B cell (primary cell): ENCODE measurements at regions not wholly inside any gene's neighbourhood (a gene's known extent, or its start where the extent isn't known, plus 50 kb on each side); places are given as distances from the start of the nearest gene placed in this dataset.

ENCODE experiments used
- ATAC-seq: fragments of 200-7000 bp; cut with Tn5 transposase; one replicate; pipeline ENCODE4 v1.10.0; 2021; ENCODE audit warnings: low read depth, mild to moderate bottlenecking, moderate number of reproducible peaks, moderate library complexity
- CTCF ChIA-PET: fragments of 350-600 bp; sonication (Branson Sonifier 250); formaldehyde crosslinking; loops from one replicate; lab custom pipeline; 2021; ENCODE audit warnings: antibody characterized with exemption, inconsistent platforms; lab: Charles Lee
- POLR2A ChIA-PET: fragments of 350-600 bp; sonication (Branson Sonifier 250); formaldehyde crosslinking; loops from one replicate; lab custom pipeline; 2021; ENCODE audit warnings: antibody characterized with exemption; lab: Charles Lee
- DNase-seq: peaks from one replicate; pipeline ENCODE4 v3.0.0; 2013
- H2AFZ ChIP-seq: 2 replicates; pipeline ENCODE4 v1.6.1; 2012; ENCODE audit warnings: mild to moderate bottlenecking, low read depth, low read length; ENCODE audit not compliant: insufficient read depth, poor library complexity, severe bottlenecking
- H3K27ac ChIP-seq, 2 donors: 1 replicate in 1 of 2; 2 replicates in 1 of 2; pipeline ENCODE4 v1.5.1; 2012 to 2013; ENCODE audit warnings: low read length in 2 of 2, mild to moderate bottlenecking in 2 of 2, moderate library complexity in 1 of 2
- H3K27me3 ChIP-seq, 4 experiments: fragments of 200-600 bp in 1 of 4; sonication (generic) in 1 of 4; replicated peaks in 1 of 4; 1 replicate in 2 of 4; 2 replicates in 2 of 4; pipeline versions ENCODE4 v1.6.1 to v1.7.0; 2013 to 2016; ENCODE audit warnings: low read length in 3 of 4, mild to moderate bottlenecking in 2 of 4, mixed read lengths in 1 of 4, moderate library complexity in 1 of 4; ENCODE audit not compliant: insufficient read depth in 4 of 4, control insufficient read depth in 3 of 4; ENCODE audit errors: control extremely low read depth in 1 of 4
- H3K36me3 ChIP-seq, 2 experiments: replicated peaks in 1 of 2; 1 replicate in 1 of 2; 2 replicates in 1 of 2; pipeline versions ENCODE4 v1.6.1 to v1.7.1; 2013; ENCODE audit warnings: low read length in 1 of 2; ENCODE audit not compliant: insufficient read depth in 2 of 2, control insufficient read depth in 1 of 2; ENCODE audit errors: control extremely low read depth in 1 of 2, extremely low read depth in 1 of 2
- H3K4me1 ChIP-seq, 2 donors: fragments of 200-600 bp in 1 of 2; sonication (generic) in 1 of 2; 1 replicate in 1 of 2; 2 replicates in 1 of 2; pipeline versions ENCODE4 v1.5.1 to v1.6.1; 2013 to 2017; ENCODE audit warnings: low read length in 2 of 2; ENCODE audit not compliant: control insufficient read depth in 2 of 2, insufficient read depth in 2 of 2
- H3K4me2 ChIP-seq: replicated peaks from 2 replicates; pipeline ENCODE3; 2012; ENCODE audit warnings: mild to moderate bottlenecking, low read depth, low read length; ENCODE audit not compliant: poor library complexity, severe bottlenecking
- H3K4me3 ChIP-seq, 5 experiments: fragments of 200-600 bp in 1 of 5; sonication (generic) in 1 of 5; 1 replicate in 3 of 5; 2 replicates in 2 of 5; pipeline versions ENCODE4 v1.5.1 to v1.7.0; 2011 to 2016; ENCODE audit warnings: low read length in 4 of 5, mild to moderate bottlenecking in 4 of 5, low read depth in 2 of 5, control low read depth in 1 of 5, moderate library complexity in 1 of 5; ENCODE audit not compliant: insufficient read depth in 1 of 5; ENCODE audit errors: control extremely low read depth in 1 of 5, extremely low read depth in 1 of 5
- H3K79me2 ChIP-seq: fragments of 200-600 bp; sonication (generic); one replicate; pipeline ENCODE4 v1.6.0; 2016; ENCODE audit warnings: low read length; ENCODE audit not compliant: control insufficient read depth, insufficient read depth
- H3K9ac ChIP-seq: fragments of 200-600 bp; sonication (generic); 2 replicates; pipeline ENCODE4 v1.6.1; 2017; ENCODE audit warnings: mild to moderate bottlenecking, low read length, moderate library complexity
- H3K9me3 ChIP-seq, 3 donors: one replicate each; pipeline versions ENCODE4 v1.6.1 to v1.7.1; 2013; ENCODE audit warnings: low read length in 2 of 3; ENCODE audit not compliant: control insufficient read depth in 2 of 3, insufficient read depth in 1 of 3; ENCODE audit errors: control extremely low read depth in 1 of 3
- H4K20me1 ChIP-seq: 2 replicates; pipeline ENCODE4 v1.6.0; 2012; ENCODE audit warnings: mild to moderate bottlenecking, low read length; ENCODE audit not compliant: insufficient read depth, control insufficient read depth, poor library complexity, severe bottlenecking
- H3K27ac Mint-ChIP-seq: one replicate; pipeline ENCODE4 v1.8.0; 2021; ENCODE audit warnings: mixed read lengths
- H3K27me3 Mint-ChIP-seq: one replicate; pipeline ENCODE4 v1.8.0; 2021; ENCODE audit warnings: mixed read lengths
- H3K4me1 Mint-ChIP-seq: one replicate; pipeline ENCODE4 v1.8.0; 2021; ENCODE audit warnings: mixed read lengths
- H3K4me3 Mint-ChIP-seq: one replicate; pipeline ENCODE4 v1.8.0; 2021; ENCODE audit warnings: mixed read lengths
- H3K9me3 Mint-ChIP-seq: one replicate; pipeline ENCODE4 v1.8.0; 2022; ENCODE audit warnings: mixed read lengths; ENCODE audit not compliant: insufficient read depth
- EZH2 ChIP-seq: IDR thresholded peaks from 2 replicates; pipeline ENCODE4 v1.6.1; 2012; ENCODE audit warnings: borderline replicate concordance, low read depth, mild to moderate bottlenecking, moderate library complexity, low read length; ENCODE audit not compliant: insufficient read depth, poor library complexity, severe bottlenecking
- WGBS: methylation state at CpG from one replicate; pipeline ENCODE4 v1.1.5; 2013; ENCODE audit warnings: missing lambda C conversion rate; ENCODE audit not compliant: insufficient coverage; 5-methylcytosine and 5-hydroxymethylcytosine counted together
- intact Hi-C: fragments of 100-400 bp; cut with micrococcal nuclease; formaldehyde crosslinking; loops from one replicate; pipeline ENCODE4 v1.10.0; 2022
- TF ChIP-seq, protein P1 (sequence below): fragments of 200-600 bp; IDR thresholded peaks from one replicate; pipeline ENCODE4 v1.8.0; 2022; ENCODE audit warnings: antibody characterized with exemption, mild to moderate bottlenecking

- WGBS: no CpG with 5 or more reads among the region's 2 CpGs
- CTCF ChIA-PET: no interaction called here
- H3K4me1 ChIP-seq: no peaks in the 10 kb centered on the region
- H3K4me2 ChIP-seq: no peak overlapping the region
- ATAC-seq (no peak), DNase-seq (no peak)
- no peaks in the 10 kb centered on the region for H3K36me3 ChIP-seq
- Mint-ChIP-seq H3K4me1 (no peaks in the 10 kb centered on the region), H3K27ac (no peak overlapping the region), H3K9me3 (no peaks in the 10 kb centered on the region), H3K27me3 (no peaks in the 10 kb centered on the region), H3K4me3 (no peak overlapping the region)
- H2AFZ ChIP-seq: no peak overlapping the region
- no peaks in the 10 kb centered on the region for H4K20me1 ChIP-seq
- intact Hi-C loops: no loop called here
- H3K79me2 ChIP-seq: no peaks in the 10 kb centered on the region
- no peak overlapping the region for H3K4me3 ChIP-seq
- no peak overlapping the region for H3K9ac ChIP-seq
- H3K27me3 ChIP-seq: no peaks in the 10 kb centered on the region
- no peaks in the 10 kb centered on the region for H3K9me3 ChIP-seq
- POLR2A ChIA-PET: no interaction called here
- no peak overlapping the region for H3K27ac ChIP-seq
- TF ChIP-seq EZH2: no peak
- TF ChIP-seq, protein P1, sequence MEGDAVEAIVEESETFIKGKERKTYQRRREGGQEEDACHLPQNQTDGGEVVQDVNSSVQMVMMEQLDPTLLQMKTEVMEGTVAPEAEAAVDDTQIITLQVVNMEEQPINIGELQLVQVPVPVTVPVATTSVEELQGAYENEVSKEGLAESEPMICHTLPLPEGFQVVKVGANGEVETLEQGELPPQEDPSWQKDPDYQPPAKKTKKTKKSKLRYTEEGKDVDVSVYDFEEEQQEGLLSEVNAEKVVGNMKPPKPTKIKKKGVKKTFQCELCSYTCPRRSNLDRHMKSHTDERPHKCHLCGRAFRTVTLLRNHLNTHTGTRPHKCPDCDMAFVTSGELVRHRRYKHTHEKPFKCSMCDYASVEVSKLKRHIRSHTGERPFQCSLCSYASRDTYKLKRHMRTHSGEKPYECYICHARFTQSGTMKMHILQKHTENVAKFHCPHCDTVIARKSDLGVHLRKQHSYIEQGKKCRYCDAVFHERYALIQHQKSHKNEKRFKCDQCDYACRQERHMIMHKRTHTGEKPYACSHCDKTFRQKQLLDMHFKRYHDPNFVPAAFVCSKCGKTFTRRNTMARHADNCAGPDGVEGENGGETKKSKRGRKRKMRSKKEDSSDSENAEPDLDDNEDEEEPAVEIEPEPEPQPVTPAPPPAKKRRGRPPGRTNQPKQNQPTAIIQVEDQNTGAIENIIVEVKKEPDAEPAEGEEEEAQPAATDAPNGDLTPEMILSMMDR: no peak
Observed at GRCh38 chr3:162799910-162800309, 1303.3 kb downstream of the OTOL1 start.

DNA sequence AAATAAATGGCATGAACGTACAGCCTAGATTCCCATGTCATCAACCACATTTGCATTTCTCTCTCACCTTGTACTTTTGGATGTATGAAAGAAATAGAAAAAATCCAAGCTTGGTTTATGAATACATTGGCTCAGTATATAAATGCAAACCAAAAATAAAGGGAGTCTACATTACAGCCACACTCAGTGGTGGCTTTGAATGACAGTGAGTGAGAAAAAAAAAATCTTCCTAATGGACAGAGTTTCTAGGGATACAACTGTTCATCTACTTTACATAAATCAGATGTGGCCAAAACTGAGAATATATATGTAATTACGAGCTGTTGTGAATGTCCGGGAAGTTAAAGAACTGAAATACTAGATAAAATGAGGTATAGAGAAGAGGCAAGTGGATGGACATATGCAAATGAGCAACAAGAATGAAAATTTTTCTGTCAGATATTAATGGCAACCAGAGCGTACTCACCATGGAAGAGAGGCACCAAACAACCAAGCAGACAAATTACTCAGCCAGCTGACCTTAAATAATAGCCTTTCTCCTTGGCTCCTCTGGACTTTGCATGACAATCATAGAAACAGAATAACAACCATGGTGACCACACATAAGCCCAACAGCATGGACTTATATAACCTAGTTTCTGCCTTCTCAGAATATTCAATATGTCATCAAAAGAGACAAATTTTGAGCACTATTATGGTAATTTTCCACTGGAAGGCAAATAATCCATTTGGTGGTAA, 1305.8 kb downstream of the OTOL1 start:
- no peak for ATAC-seq
- H3K9me3 ChIP-seq: no peaks in the 10 kb centered on the region
- no peaks in the 10 kb centered on the region for H3K36me3 ChIP-seq
- intact Hi-C loops: no loop called here
- H3K4me2 ChIP-seq: no peak overlapping the region
- no peak for TF ChIP-seq EZH2
- TF ChIP-seq, protein P1: no peak
- no peak overlapping the region for H3K4me3 ChIP-seq
- no peaks in the 10 kb centered on the region for H3K79me2 ChIP-seq
- H3K27ac ChIP-seq: no peak overlapping the region
- no peaks in the 10 kb centered on the region for H3K9me3 Mint-ChIP-seq
- H3K9ac ChIP-seq: no peak overlapping the region
- no peaks in the 10 kb centered on the region for H3K27me3 Mint-ChIP-seq
- WGBS: no CpG with 5 or more reads among the region's 4 CpGs
- H4K20me1 ChIP-seq: no peaks in the 10 kb centered on the region
- H3K27ac Mint-ChIP-seq: no peak overlapping the region
- DNase-seq: no peak
- POLR2A ChIA-PET: no interaction called here
- H3K4me1 ChIP-seq: no peaks in the 10 kb centered on the region
- H3K4me1 Mint-ChIP-seq: no peaks in the 10 kb centered on the region
- no peak overlapping the region for H2AFZ ChIP-seq
- H3K27me3 ChIP-seq: no peaks in the 10 kb centered on the region
- CTCF ChIA-PET: no interaction called here
- no peak overlapping the region for H3K4me3 Mint-ChIP-seq
